LoVo (cell line): ENCODE measurements at regions not wholly inside any gene's neighbourhood (a gene's known extent, or its start where the extent isn't known, plus 50 kb on each side); places are given as distances from the start of the nearest gene placed in this dataset.
"Not testable (repeated sequence)": the region's sequence is repeated elsewhere in the genome, so short reads cannot be mapped to it uniquely, and the experiment has no call there.

Source experiments
- DNase-seq: peaks from one replicate; pipeline ENCODE4 v3.0.0-alpha.2; 2016; ENCODE audit warnings: low spot score

GRCh38 chr16:9647981-9648701 is 534.1 kb downstream of the GRIN2A start:
- DNase-seq, result peak; percentile 39

GRCh38 chr16:9650284-9650683 is 531.9 kb downstream of the GRIN2A start:
- no peak for DNase-seq

GRCh38 chr16:9655051-9655450 is 527.2 kb downstream of the GRIN2A start:
- DNase-seq, result no peak

GRCh38 chr16:9657641-9658040 is 524.6 kb downstream of the GRIN2A start:
- DNase-seq, result no peak

GRCh38 chr16:9658164-9658563 is 524.1 kb downstream of the GRIN2A start:
- no peak for DNase-seq

GRCh38 chr16:9658586-9658985 is 523.6 kb downstream of the GRIN2A start:
- no peak for DNase-seq

GRCh38 chr16:9660898-9661297 is 521.3 kb downstream of the GRIN2A start:
- DNase-seq, result no peak

GRCh38 chr16:9661336-9662017 is 520.8 kb downstream of the GRIN2A start:
- no peak for DNase-seq

GRCh38 chr16:9663588-9663987 is 518.6 kb downstream of the GRIN2A start:
- no peak for DNase-seq

- peak; percentile 32 for DNase-seq
These were observed 516.4 kb downstream of the GRIN2A start for GRCh38 chr16:9665851-9666271.

- DNase-seq, result no peak
These were observed 515.3 kb downstream of the GRIN2A start for GRCh38 chr16:9666834-9667480.

GRCh38 chr16:9670033-9670432 is 512.2 kb downstream of the GRIN2A start:
- DNase-seq, result no peak

- DNase-seq, result not testable (repeated sequence)
These were observed 511.6 kb downstream of the GRIN2A start for GRCh38 chr16:9670616-9671015.

GRCh38 chr16:9676560-9677300 is 505.5 kb downstream of the GRIN2A start:
- not testable (repeated sequence) for DNase-seq

- DNase-seq, result no peak
These were observed 505.0 kb downstream of the GRIN2A start for GRCh38 chr16:9677301-9677653.

GRCh38 chr16:9679213-9679767 is 502.9 kb downstream of the GRIN2A start:
- no peak for DNase-seq

- no peak for DNase-seq
These were observed 502.1 kb downstream of the GRIN2A start for GRCh38 chr16:9680019-9680655.

GRCh38 chr16:9680968-9681367 is 501.3 kb downstream of the GRIN2A start:
- no peak for DNase-seq

- DNase-seq, result no peak
These were observed 500.7 kb downstream of the GRIN2A start for GRCh38 chr16:9681508-9681907.

- DNase-seq, result no peak
These were observed 499.9 kb downstream of the GRIN2A start for GRCh38 chr16:9682320-9682719.

GRCh38 chr16:9683677-9684076 is 498.6 kb downstream of the GRIN2A start:
- no peak for DNase-seq
